ENCODE measurements at regions not wholly inside any gene's neighbourhood (a gene's known extent, or its start where the extent isn't known, plus 50 kb on each side); places are given as distances from the start of the nearest gene placed in this dataset.
A peak's percentile ranks its signal among the peaks of the same experiment; 100 is the strongest.

DNA sequence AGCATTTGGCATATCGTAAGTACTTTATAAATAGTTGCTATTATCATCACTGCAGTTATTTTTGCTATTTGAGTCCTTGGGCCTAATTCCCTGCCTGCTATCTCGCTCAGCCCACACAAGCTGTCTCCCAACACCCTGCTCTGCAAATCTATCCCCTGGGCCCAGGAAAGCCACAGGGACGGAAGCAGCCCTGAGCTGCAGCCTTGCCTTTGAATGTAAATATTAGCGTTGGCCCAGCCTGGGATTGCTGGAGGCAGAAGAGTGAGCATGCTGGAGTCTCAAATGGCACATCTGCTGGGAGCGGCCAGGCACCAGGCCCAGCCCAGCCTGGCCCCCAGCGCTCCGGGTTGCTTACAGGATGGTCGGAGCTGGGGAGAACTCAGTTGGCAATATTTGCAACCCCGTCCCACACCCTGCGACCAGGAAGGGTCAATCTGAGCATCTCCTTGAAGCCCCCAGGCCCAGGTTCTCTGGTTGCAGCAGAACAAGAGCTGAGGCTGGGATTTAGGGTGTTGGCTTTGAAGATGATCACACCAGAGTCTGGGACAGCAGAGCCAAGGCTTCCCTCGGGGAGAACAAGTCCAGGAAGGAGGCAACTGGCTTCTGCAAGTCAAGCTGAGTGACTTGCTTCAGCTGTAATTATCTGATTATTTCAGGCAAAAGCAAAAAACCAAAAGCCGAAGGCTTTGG lies 529.6 kb downstream of the SHQ1 start:
- Mint-ChIP-seq H3K36me3 (no peaks in the 10 kb centered on the region), H3K9me3 (peaks cover 0 to 2% (median 0%) of the 10 kb centered on the region in 7 donors), H3K27me3 (no peaks in the 10 kb centered on the region), H3K27ac (no peak overlapping the region), H3K4me3 (no peak overlapping the region), H3K4me1 (peaks cover 0 to 6% (median 3%) of the 10 kb centered on the region in 4 donors)
- Histone ChIP-seq H3K4me1 (ENCODE audit: control insufficient read depth, insufficient read depth, low read length, poor library complexity, severe bottlenecking) (no peaks in the 10 kb centered on the region), H3K27me3 (ENCODE audit: control insufficient read depth, insufficient read depth, low read length) (no peaks in the 10 kb centered on the region), H3K9me3 (ENCODE audit: control insufficient read depth in 2 of 2, low read length in 2 of 2) (no peaks in the 10 kb centered on the region), H3K36me3 (ENCODE audit: control insufficient read depth, insufficient read depth, low read length) (no peaks in the 10 kb centered on the region), H3K4me3 (ENCODE audit: low read depth, low read length) (no peak overlapping the region), H3K27ac (ENCODE audit: insufficient read depth, low read length, poor library complexity, severe bottlenecking) (no peak overlapping the region)
- ATAC-seq (ENCODE audit: low read depth in 2 of 2), result no peak
- no peak for DNase-seq

DNA sequence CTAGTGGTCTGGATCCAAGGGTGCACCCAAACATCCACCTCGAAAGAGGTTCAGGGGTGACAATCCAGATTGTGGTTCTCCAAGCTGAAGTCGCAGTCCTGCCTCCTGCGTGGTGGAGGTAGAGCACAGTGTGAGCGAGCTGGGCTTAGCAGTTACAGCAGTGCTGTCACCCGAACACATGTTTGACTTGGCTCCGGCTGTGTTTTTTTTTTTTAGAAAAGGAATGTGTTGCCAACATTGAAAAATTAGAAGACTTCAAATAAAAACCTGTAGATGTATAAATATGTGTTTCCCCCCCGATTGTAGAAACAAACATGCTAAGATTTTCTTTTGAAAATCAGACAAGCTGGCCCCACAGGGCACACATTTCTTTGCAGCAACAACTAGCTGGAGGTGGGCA lies 530.8 kb downstream of the SHQ1 start:
- peaks cover 0 to 2% (median 0%) of the 10 kb centered on the region in 7 donors for H3K9me3 Mint-ChIP-seq
- no peak overlapping the region for H3K4me3 Mint-ChIP-seq
- ATAC-seq (ENCODE audit: low read depth in 2 of 2) (no peak), DNase-seq (no peak)
- no peaks in the 10 kb centered on the region for H3K36me3 ChIP-seq (ENCODE audit: control insufficient read depth, insufficient read depth, low read length)
- H3K27ac Mint-ChIP-seq, result no peak overlapping the region
- H3K4me3 ChIP-seq (ENCODE audit: low read depth, low read length), result no peak overlapping the region
- H3K27ac ChIP-seq (ENCODE audit: insufficient read depth, low read length, poor library complexity, severe bottlenecking), result no peak overlapping the region
- peaks cover 0 to 12% (median 7%) of the 10 kb centered on the region in 4 donors for H3K4me1 Mint-ChIP-seq
- H3K27me3 ChIP-seq (ENCODE audit: control insufficient read depth, insufficient read depth, low read length), result no peaks in the 10 kb centered on the region
- no peaks in the 10 kb centered on the region for H3K36me3 Mint-ChIP-seq
- H3K9me3 ChIP-seq (ENCODE audit: control insufficient read depth in 2 of 2, low read length in 2 of 2), result no peaks in the 10 kb centered on the region
- H3K27me3 Mint-ChIP-seq, result no peaks in the 10 kb centered on the region
- no peaks in the 10 kb centered on the region for H3K4me1 ChIP-seq (ENCODE audit: control insufficient read depth, insufficient read depth, low read length, poor library complexity, severe bottlenecking)

DNA sequence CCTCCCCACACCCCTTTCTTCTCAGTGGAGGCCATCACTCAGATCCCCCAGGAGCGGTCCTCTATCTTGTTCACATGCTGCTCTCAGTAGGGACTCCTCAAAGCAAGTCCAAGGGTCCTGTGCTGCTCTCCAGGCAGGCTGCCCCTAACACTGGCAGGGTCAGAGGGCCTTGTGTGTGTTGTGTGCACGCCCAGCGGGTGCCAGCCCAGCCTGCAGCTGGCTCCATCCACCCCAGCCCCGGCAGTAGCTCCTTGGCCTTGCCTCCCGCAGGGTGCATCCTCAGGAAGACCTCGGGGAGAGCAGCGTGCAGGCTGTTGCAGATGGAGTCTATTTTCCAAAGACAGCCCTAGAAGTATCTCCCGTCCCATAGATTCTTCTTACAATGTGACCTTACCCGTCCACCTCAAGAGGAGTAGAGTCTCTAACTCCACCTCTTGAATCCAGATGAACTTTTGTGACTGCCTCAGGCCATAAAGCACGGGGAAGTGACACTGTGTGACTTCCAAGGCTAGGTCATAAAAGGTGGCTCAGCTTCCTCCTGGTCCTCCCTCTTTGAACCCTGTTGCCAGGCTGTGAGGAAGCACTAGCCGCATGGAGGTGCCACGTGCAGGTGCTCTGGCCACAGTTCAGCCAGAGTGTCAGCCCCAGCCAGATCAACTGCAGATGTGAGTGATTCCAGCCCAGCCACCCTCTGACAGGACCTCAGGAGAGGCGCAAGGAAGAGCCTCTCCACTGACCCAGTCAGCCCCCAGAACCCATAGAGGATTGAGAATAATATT lies 531.6 kb downstream of the SHQ1 start:
- Histone ChIP-seq H3K36me3 (ENCODE audit: control insufficient read depth, insufficient read depth, low read length) (no peaks in the 10 kb centered on the region), H3K9me3 (ENCODE audit: control insufficient read depth in 2 of 2, low read length in 2 of 2) (no peaks in the 10 kb centered on the region), H3K4me1 (ENCODE audit: control insufficient read depth, insufficient read depth, low read length, poor library complexity, severe bottlenecking) (peaks cover 8% of the 10 kb centered on the region), H3K4me3 (ENCODE audit: low read depth, low read length) (no peak overlapping the region), H3K27me3 (ENCODE audit: control insufficient read depth, insufficient read depth, low read length) (no peaks in the 10 kb centered on the region), H3K27ac (ENCODE audit: insufficient read depth, low read length, poor library complexity, severe bottlenecking) (no peak overlapping the region)
- Mint-ChIP-seq H3K4me3 (no peak overlapping the region), H3K27me3 (no peaks in the 10 kb centered on the region), H3K9me3 (peaks cover 0 to 2% (median 0%) of the 10 kb centered on the region in 7 donors), H3K4me1 (peaks cover 0 to 19% (median 7%) of the 10 kb centered on the region in 4 donors), H3K27ac (no peak overlapping the region), H3K36me3 (no peaks in the 10 kb centered on the region)
- no peak for DNase-seq
- ATAC-seq (ENCODE audit: low read depth in 2 of 2), result no peak

- no peak for DNase-seq
- Histone ChIP-seq H3K4me3 (ENCODE audit: low read depth, low read length) (no peak overlapping the region), H3K4me1 (ENCODE audit: control insufficient read depth, insufficient read depth, low read length, poor library complexity, severe bottlenecking) (peaks cover 33% of the 10 kb centered on the region), H3K27me3 (ENCODE audit: control insufficient read depth, insufficient read depth, low read length) (no peaks in the 10 kb centered on the region), H3K36me3 (ENCODE audit: control insufficient read depth, insufficient read depth, low read length) (no peaks in the 10 kb centered on the region), H3K9me3 (ENCODE audit: control insufficient read depth in 2 of 2, low read length in 2 of 2) (no peaks in the 10 kb centered on the region), H3K27ac (ENCODE audit: insufficient read depth, low read length, poor library complexity, severe bottlenecking) (no peak overlapping the region)
- ATAC-seq (ENCODE audit: low read depth in 2 of 2), result no peak
- no peak overlapping the region for H3K4me3 Mint-ChIP-seq
- H3K36me3 Mint-ChIP-seq, result no peaks in the 10 kb centered on the region
- no peak overlapping the region for H3K27ac Mint-ChIP-seq
- no peaks in the 10 kb centered on the region for H3K27me3 Mint-ChIP-seq
- peaks cover 0 to 2% (median 0%) of the 10 kb centered on the region in 7 donors for H3K9me3 Mint-ChIP-seq
- H3K4me1 Mint-ChIP-seq, result peaks cover 5 to 52% (median 28%) of the 10 kb centered on the region in 4 donors
Observed at GRCh38 chr3:72313308-72313707, 528.4 kb upstream of the PROK2 start.

- H3K4me1 Mint-ChIP-seq, result peaks cover 5 to 53% (median 29%) of the 10 kb centered on the region in 4 donors
- Histone ChIP-seq H3K27ac (ENCODE audit: insufficient read depth, low read length, poor library complexity, severe bottlenecking) (no peak overlapping the region), H3K4me3 (ENCODE audit: low read depth, low read length) (no peak overlapping the region), H3K36me3 (ENCODE audit: control insufficient read depth, insufficient read depth, low read length) (no peaks in the 10 kb centered on the region), H3K9me3 (ENCODE audit: control insufficient read depth in 2 of 2, low read length in 2 of 2) (no peaks in the 10 kb centered on the region), H3K27me3 (ENCODE audit: control insufficient read depth, insufficient read depth, low read length) (no peaks in the 10 kb centered on the region), H3K4me1 (ENCODE audit: control insufficient read depth, insufficient read depth, low read length, poor library complexity, severe bottlenecking) (peaks cover 33% of the 10 kb centered on the region)
- DNase-seq, result peak in 1 of 3 donors; percentile 51
- H3K4me3 Mint-ChIP-seq, result peak overlapping the region in 1 of 4 donors; percentile 52
- no peak for ATAC-seq (ENCODE audit: low read depth in 2 of 2)
- no peaks in the 10 kb centered on the region for H3K36me3 Mint-ChIP-seq
- peaks cover 0 to 2% (median 0%) of the 10 kb centered on the region in 7 donors for H3K9me3 Mint-ChIP-seq
- no peaks in the 10 kb centered on the region for H3K27me3 Mint-ChIP-seq
- H3K27ac Mint-ChIP-seq, result no peak overlapping the region
Observed at GRCh38 chr3:72312339-72312738, 527.4 kb upstream of the PROK2 start.

DNA sequence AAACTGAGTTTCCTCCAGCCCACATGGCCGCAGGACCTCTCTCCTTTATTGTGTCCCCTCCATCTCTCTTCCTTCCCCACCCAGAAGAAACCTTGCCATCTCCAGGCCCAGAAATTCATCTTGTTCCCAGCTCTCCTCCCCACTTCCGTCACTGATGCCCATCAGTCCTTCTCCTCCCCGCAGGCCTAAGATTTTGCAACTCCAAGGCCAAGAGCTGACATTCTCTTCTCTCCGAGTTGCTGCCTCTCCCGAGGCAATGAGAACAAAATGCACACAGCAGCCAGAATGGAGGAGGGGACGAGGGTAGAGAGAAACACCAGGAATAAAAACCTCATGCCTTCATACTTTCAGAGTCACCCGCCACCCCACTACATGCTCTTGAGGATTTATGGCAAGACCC lies 526.5 kb upstream of the PROK2 start:
- no peak for DNase-seq
- Mint-ChIP-seq H3K9me3 (peaks cover 0 to 2% (median 0%) of the 10 kb centered on the region in 7 donors), H3K27ac (peak overlapping the region; percentile 87 to 100 (median 95)), H3K36me3 (no peaks in the 10 kb centered on the region), H3K4me1 (peaks cover 5 to 53% (median 29%) of the 10 kb centered on the region in 4 donors), H3K4me3 (peak overlapping the region in 3 of 4 donors; percentile 52 to 86 (median 65)), H3K27me3 (no peaks in the 10 kb centered on the region)
- no peak for ATAC-seq (ENCODE audit: low read depth in 2 of 2)
- H3K4me1 ChIP-seq (ENCODE audit: control insufficient read depth, insufficient read depth, low read length, poor library complexity, severe bottlenecking), result peaks cover 33% of the 10 kb centered on the region
- no peak overlapping the region for H3K4me3 ChIP-seq (ENCODE audit: low read depth, low read length)
- no peaks in the 10 kb centered on the region for H3K36me3 ChIP-seq (ENCODE audit: control insufficient read depth, insufficient read depth, low read length)
- H3K27ac ChIP-seq (ENCODE audit: insufficient read depth, low read length, poor library complexity, severe bottlenecking), result peak overlapping the region; percentile 63
- H3K27me3 ChIP-seq (ENCODE audit: control insufficient read depth, insufficient read depth, low read length), result no peaks in the 10 kb centered on the region
- H3K9me3 ChIP-seq (ENCODE audit: control insufficient read depth in 2 of 2, low read length in 2 of 2), result no peaks in the 10 kb centered on the region

DNA sequence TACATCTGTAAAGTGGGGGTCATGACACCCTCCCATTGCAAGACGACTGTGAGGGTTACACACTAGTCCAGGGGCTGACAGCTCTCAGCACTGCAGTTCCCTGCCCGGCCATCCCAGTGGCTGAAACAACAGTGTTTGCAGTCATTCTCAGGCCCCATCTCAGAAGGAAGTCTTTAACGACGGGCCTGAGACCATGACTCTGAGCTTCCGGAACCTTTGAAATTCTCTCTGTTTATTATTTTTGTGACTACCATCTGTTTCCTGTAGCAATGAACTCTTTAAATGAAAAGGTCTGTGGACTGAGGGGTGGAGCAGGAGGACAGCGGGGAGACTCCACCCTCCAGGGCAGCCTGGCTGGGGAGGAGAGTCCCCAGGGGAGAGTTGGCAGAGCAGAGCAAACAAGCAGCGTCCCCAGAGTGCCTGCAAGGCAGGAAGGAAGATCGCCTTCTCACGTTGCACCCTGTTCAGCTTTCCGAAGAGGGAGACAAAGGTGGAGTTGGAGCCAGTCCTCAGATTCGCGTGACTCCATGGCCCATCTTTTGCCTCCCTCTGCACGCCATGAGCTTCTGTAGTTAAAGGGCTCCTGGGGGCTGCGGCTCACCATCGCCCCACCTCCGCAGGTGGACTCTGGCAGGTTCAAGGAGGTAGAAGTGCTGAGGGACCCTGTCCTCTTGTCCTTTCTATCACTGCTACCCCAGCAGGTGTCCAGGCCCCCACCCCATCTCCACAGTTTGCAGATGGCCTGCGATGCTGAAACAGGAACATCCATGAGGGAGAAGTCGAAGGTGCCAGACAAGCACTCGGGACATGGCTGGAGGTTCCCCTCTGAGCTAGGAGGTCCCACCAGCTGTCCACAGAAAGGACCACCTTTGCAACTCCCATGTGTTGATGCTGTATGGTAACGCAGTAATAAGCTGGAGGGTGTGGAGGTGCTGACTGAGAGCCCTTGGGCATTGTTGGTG lies 525.8 kb upstream of the PROK2 start:
- Mint-ChIP-seq H3K4me3 (peak overlapping the region; percentile 42 to 90 (median 84)), H3K27me3 (no peaks in the 10 kb centered on the region), H3K27ac (peak overlapping the region; percentile 90 to 100 (median 95)), H3K9me3 (peaks cover 0 to 2% (median 0%) of the 10 kb centered on the region in 7 donors), H3K4me1 (peaks cover 5 to 53% (median 29%) of the 10 kb centered on the region in 4 donors), H3K36me3 (no peaks in the 10 kb centered on the region)
- Histone ChIP-seq H3K4me3 (ENCODE audit: low read depth, low read length) (peak overlapping the region; percentile 49), H3K27me3 (ENCODE audit: control insufficient read depth, insufficient read depth, low read length) (no peaks in the 10 kb centered on the region), H3K36me3 (ENCODE audit: control insufficient read depth, insufficient read depth, low read length) (no peaks in the 10 kb centered on the region), H3K4me1 (ENCODE audit: control insufficient read depth, insufficient read depth, low read length, poor library complexity, severe bottlenecking) (peaks cover 33% of the 10 kb centered on the region), H3K9me3 (ENCODE audit: control insufficient read depth in 2 of 2, low read length in 2 of 2) (no peaks in the 10 kb centered on the region), H3K27ac (ENCODE audit: insufficient read depth, low read length, poor library complexity, severe bottlenecking) (peak overlapping the region; percentile 63)
- ATAC-seq (ENCODE audit: low read depth in 2 of 2), result peak; percentile 79 to 84
- DNase-seq, result peak; percentile 3 to 89 (median 42)
